GF-D8 (cell line): ENCODE measurements at regions not wholly inside any gene's neighbourhood (a gene's known extent, or its start where the extent isn't known, plus 50 kb on each side); places are given as distances from the start of the nearest gene placed in this dataset.

ENCODE experiments used
- DNase-seq: peaks from one replicate; lab custom pipeline; 2025; lab: John Stamatoyannopoulos, UW

- no peak for DNase-seq
Observed at GRCh38 chr11:70824605-70825245, 426.4 kb downstream of the CTTN start.

- DNase-seq: no peak
Observed at GRCh38 chr11:70825893-70826540, 426.4 kb downstream of the SHANK2 start.

- no peak for DNase-seq
Observed at GRCh38 chr11:70826541-70827335, 425.6 kb downstream of the SHANK2 start.

GRCh38 chr11:70828593-70829082 lies 423.7 kb downstream of the SHANK2 start:
- no peak for DNase-seq

GRCh38 chr11:70829134-70829885 lies 423.1 kb downstream of the SHANK2 start:
- DNase-seq: no peak

- DNase-seq: no peak
Observed at GRCh38 chr11:70829886-70830272, 422.5 kb downstream of the SHANK2 start.

- no peak for DNase-seq
Observed at GRCh38 chr11:70833011-70833410, 419.4 kb downstream of the SHANK2 start.

GRCh38 chr11:70833554-70833953 lies 418.8 kb downstream of the SHANK2 start:
- no peak for DNase-seq

- DNase-seq: no peak
Observed at GRCh38 chr11:70834277-70834940, 418.0 kb downstream of the SHANK2 start.

- no peak for DNase-seq
Observed at GRCh38 chr11:70834984-70835560, 417.3 kb downstream of the SHANK2 start.

- no peak for DNase-seq
Observed at GRCh38 chr11:70836071-70836470, 416.3 kb downstream of the SHANK2 start.

- DNase-seq: no peak
Observed at GRCh38 chr11:70838198-70838597, 414.2 kb downstream of the SHANK2 start.

- DNase-seq: no peak
Observed at GRCh38 chr11:70839851-70840250, 412.5 kb downstream of the SHANK2 start.

GRCh38 chr11:70841264-70841663 lies 411.1 kb downstream of the SHANK2 start:
- DNase-seq: no peak

- no peak for DNase-seq
Observed at GRCh38 chr11:70842256-70842655, 410.1 kb downstream of the SHANK2 start.

- no peak for DNase-seq
Observed at GRCh38 chr11:70842701-70843100, 409.7 kb downstream of the SHANK2 start.

GRCh38 chr11:70843906-70844305 lies 408.5 kb downstream of the SHANK2 start:
- no peak for DNase-seq

GRCh38 chr11:70844387-70844786 lies 408.0 kb downstream of the SHANK2 start:
- DNase-seq: no peak

- DNase-seq: no peak
Observed at GRCh38 chr11:70845591-70846041, 406.8 kb downstream of the SHANK2 start.

GRCh38 chr11:70846781-70847655 lies 405.4 kb downstream of the SHANK2 start:
- DNase-seq: no peak
